Heart left ventricle (tissue), 13 donors: ENCODE measurements at regions not wholly inside any gene's neighbourhood (a gene's known extent, or its start where the extent isn't known, plus 50 kb on each side); places are given as distances from the start of the nearest gene placed in this dataset.

ENCODE experiments used
- POLR2A ChIP-seq, 2 donors: fragments of 450-650 bp; IDR thresholded peaks; one replicate each; pipeline ENCODE4 v1.6.1; 2017; ENCODE audit warnings: antibody characterized with exemption in 2 of 2, mild to moderate bottlenecking in 2 of 2, moderate library complexity in 2 of 2
- TF ChIP-seq, protein P1 (sequence below), 12 donors: fragments of 200-600 bp; sonication (generic) in 4 of 12; IDR thresholded peaks; one replicate each; pipeline versions ENCODE4 v1.5.0 to v1.8.0; 2018 to 2022; ENCODE audit warnings: antibody characterized with exemption in 12 of 12, mild to moderate bottlenecking in 5 of 12
- donor health status: ischemic (EF 13 %, LVEDD 7.1; RV severe dilation, severe dysfunction).
- donor health status: DM: no; HTN: yes; CAD: no.
- donor health status: DM: no; HTN: no; CAD: no.
- donor health status: ischemic (EF 25% LVEDD 6.9; RV normal size, moderate dysfunction).
- donor health status: ischemic (EF 25% LVEDD 5.7; RV mildly dilated, moderate dysfunction).
- donor health status: ischemic (EF 35%, LVEDD 5.7; RV mildly dilated, moderate dysfunction).
- donor health status: nonischemic (EF 11% LVEDD 7.7; RV severe dilation, severe dysfunction).
- donor health status: DM: yes; HTN: yes; CAD: no.
- donor health status: PGD.
- donor health status: ischemic (EF 29% LVEDD 5.4; RV normal size, mild dysfunction).
- donor health status: nonischemic (EF 23%, LVEDD 6.1; RV moderate dilation, normal function).

DNA sequence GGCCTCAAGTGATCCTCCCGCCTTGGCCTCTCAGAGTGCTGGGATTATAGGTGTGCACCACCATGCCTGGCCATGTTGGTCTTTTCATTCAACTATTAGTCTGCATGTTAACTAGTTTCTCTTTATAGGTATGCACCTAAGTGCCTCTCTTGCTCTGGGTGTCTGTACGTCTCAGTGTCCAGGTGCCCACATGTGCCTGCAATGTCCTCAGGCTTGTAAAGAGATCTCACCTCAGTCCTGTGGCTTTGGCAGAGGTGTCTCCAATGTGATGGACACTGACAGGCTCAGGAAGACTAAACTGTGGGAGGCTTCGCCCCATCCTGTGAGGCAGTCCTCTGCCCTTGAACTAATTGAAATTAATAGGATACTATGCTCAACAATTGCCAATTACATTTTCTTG is 526.3 kb downstream of the PTPRU start:
- TF ChIP-seq POLR2A (IDR thresholded peaks at IDR 0.05), result no peak
- TF ChIP-seq, protein P1, sequence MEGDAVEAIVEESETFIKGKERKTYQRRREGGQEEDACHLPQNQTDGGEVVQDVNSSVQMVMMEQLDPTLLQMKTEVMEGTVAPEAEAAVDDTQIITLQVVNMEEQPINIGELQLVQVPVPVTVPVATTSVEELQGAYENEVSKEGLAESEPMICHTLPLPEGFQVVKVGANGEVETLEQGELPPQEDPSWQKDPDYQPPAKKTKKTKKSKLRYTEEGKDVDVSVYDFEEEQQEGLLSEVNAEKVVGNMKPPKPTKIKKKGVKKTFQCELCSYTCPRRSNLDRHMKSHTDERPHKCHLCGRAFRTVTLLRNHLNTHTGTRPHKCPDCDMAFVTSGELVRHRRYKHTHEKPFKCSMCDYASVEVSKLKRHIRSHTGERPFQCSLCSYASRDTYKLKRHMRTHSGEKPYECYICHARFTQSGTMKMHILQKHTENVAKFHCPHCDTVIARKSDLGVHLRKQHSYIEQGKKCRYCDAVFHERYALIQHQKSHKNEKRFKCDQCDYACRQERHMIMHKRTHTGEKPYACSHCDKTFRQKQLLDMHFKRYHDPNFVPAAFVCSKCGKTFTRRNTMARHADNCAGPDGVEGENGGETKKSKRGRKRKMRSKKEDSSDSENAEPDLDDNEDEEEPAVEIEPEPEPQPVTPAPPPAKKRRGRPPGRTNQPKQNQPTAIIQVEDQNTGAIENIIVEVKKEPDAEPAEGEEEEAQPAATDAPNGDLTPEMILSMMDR (IDR thresholded peaks at IDR 0.05), result no peak
